AG08396 (cell line): ENCODE measurements at regions not wholly inside any gene's neighbourhood (a gene's known extent, or its start where the extent isn't known, plus 50 kb on each side); places are given as distances from the start of the nearest gene placed in this dataset.
A peak's percentile ranks its signal among the peaks of the same experiment; 100 is the strongest.

Experiments
- DNase-seq: peaks from one replicate; pipeline ENCODE4 v3.0.0; 2012; ENCODE audit warnings: low spot score, mixed read lengths

- DNase-seq: no peak
These were observed 362.3 kb upstream of the GOLIM4 start for GRCh38 chr3:168457954-168458539.

GRCh38 chr3:168455814-168456213 lies 360.1 kb upstream of the GOLIM4 start:
- DNase-seq: no peak

DNA sequence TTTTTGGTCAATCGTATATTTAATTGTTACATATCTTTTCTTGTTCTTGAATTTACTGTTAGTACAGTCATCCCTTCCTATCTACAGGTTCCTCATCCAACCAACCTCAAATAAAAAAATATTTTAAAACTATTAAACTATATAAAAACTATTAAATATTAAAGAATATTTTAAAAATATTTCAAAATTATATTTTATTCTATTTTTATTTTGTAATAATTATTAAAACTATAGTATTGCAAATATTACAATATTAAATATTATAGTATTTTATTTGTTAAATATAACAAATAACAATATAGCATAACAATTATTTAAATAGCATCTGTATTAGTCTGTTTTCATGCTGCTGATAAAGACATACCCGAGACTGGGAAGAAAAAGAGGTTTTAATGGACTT lies 357.9 kb upstream of the GOLIM4 start:
- no peak for DNase-seq

DNA sequence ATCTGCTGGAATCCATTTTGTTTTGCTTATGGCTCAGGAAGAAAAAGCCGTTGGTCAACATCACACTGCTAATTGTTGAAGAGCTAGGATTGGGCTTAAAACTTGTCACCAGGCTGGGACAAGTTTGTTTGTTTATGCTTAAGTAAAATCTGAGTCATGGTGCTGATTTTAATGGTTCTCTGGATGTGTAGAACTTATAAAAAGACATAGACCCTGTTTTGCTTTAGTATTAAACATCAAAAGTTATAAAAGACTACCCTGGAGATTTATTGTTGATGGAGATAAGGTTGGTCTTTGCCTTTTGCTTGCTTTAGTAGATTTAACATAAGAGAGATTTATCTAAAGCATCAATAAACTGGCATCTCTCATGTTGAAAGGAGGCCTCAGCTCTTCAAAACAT lies 348.2 kb upstream of the GOLIM4 start:
- DNase-seq: no peak

- DNase-seq: no peak
These were observed 346.8 kb upstream of the GOLIM4 start for GRCh38 chr3:168442502-168442901.

GRCh38 chr3:168436245-168436724 lies 340.6 kb upstream of the GOLIM4 start:
- no peak for DNase-seq

DNA sequence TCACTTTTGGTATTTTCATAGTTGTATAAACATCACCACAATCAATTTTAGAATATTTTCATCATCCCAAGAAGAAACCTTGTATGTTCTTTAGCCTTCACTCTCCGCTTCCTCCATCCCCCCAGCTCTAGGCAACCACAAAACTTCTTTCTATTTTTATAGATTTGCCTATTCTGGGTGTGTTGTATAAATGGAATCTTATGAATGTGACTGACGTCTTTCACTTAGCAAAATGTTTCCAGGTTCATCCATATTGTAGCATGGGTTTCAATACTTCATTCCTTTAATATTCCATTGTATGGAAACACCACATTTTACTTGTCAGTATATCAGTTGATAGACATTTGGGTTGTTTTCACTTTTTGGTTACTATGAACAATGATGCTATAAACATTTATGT lies 335.8 kb upstream of the GOLIM4 start:
- no peak for DNase-seq

GRCh38 chr3:168427835-168428475 lies 332.2 kb upstream of the GOLIM4 start:
- no peak for DNase-seq

GRCh38 chr3:168427156-168427555 lies 331.4 kb upstream of the GOLIM4 start:
- DNase-seq: no peak

DNA sequence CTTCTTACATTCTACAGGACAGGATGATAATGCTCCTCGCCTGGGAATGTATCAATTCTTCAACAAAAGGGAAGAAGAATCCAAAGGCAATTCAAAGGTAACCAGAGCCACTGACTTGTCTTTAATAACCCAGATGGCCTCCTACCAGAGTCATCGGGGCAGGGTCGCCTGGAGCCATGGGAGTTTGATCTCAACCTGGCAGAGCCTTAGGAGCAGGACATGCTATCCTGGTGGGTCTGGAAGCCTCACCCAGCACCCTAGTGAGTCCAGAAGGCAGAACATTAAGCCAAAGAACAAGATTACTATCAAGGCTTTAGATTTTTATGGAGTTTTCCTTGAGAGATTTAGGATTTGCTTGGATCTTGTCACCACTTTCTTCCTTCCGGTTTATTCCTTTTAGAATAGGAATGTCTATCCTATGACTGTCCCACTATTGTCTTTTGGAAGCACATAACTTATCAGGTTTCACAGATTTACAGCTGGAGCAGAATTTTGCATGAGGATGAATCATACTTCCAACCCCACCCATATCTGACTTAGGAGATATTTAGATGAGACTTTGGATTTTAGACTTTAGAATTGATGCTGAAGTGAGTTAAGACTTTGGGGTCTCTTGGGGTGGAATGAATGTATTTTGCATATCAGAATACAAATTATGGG lies 330.3 kb upstream of the GOLIM4 start:
- no peak for DNase-seq

DNA sequence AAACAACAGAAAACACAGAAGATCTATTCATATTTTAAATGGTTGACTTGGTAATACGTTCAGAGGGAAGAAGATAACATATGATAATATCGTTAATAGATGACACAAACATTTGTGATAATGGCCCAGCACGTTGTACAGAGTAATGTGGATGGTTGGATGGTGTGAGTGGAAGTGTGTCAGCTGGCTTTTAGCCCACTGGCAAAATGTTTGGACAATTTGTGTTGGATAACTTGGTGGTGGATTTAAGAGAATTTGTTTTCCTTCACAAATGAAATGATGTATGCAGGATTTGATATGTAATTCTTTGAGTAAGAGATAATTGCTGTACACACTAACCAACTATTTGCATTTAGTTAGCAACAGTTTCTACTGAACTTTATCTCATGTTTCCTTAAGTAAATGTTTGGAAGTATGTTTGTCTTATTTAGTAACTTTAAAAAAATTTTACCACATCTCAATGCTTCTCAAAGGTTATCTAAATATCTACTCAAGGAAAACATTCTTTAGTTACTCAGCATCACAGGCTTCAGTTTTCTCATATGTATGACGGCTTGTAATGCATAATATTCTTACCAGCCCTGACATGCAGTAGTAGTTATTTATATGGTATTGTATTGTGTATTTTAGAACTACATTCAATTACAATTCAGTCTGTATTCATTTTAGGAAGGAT lies 328.5 kb upstream of the GOLIM4 start:
- DNase-seq: peak; percentile 5

GRCh38 chr3:168422843-168423242 lies 327.1 kb upstream of the GOLIM4 start:
- DNase-seq: no peak

- DNase-seq: no peak
These were observed 323.4 kb upstream of the GOLIM4 start for GRCh38 chr3:168419091-168419490.

- no peak for DNase-seq
These were observed 321.3 kb upstream of the GOLIM4 start for GRCh38 chr3:168417016-168417415.

GRCh38 chr3:168416446-168416845 lies 320.7 kb upstream of the GOLIM4 start:
- DNase-seq: no peak

GRCh38 chr3:168414149-168414548 lies 318.4 kb upstream of the GOLIM4 start:
- DNase-seq: no peak

GRCh38 chr3:168407381-168407780 lies 311.7 kb upstream of the GOLIM4 start:
- no peak for DNase-seq

DNA sequence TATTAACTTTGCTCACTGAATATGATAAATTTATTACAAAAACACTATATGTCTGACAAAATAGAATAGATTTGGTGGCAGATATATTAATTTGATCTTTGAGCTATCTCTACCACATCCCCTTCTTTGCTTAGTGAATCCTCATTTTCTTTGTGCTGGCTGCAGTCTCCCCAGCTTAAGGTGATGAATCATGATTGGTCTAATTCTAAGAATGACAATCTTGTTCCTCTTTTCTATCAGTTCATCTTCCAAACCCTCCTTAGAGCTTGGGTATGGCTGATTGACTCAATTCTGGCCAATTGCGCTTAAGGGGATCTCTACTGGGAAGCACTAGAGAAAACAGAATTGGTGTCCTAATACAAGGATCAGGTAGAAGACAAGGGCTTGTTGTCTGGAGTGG lies 309.6 kb upstream of the GOLIM4 start:
- DNase-seq: no peak

DNA sequence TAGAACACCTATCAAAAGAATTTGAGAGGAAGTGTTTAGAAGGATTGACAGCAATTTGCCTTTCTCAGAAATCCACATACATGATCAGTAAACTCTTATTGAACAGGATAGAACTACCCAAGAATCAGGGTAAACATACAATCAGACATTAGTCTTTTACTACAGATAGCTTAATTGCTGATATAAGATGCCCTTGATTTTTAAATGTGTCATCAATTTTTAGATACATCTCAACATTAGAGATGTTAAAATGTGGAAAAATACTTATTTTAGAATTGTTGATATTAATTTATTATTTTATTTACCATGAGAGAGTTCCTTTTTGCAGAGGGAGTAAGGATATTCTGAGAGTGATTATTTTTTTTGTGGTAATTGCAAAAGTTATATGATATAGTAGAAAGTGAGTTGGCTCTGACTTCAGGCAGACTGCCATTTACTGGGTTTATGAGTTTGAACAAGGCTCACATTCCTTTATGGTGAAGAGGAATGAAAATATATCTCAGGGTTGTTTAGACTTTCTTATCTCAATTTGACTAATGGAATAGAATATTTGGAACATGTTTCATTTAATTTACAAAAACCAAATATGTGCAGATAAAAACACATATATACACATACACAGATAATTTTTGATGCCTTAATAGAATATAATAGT lies 302.8 kb upstream of the GOLIM4 start:
- DNase-seq: peak; percentile 11

DNA sequence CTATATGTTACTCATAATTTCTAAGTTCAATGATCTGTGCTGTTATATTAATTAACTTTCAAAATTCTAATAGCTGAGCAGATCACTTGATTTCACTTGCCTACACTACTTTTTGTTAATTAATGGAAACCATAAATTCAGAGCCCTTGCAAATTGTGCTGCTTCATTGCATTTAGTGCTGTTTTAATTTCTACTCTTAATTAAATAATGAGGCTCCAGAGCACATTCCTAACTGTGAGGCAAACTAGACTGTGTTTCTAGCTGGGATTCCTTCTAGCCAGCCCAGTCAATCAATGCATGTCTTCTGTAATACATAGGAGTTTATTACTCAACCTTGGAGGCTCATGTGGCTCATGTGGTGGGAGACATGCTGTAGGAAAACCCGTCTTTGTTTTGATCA lies 301.1 kb upstream of the GOLIM4 start:
- no peak for DNase-seq

DNA sequence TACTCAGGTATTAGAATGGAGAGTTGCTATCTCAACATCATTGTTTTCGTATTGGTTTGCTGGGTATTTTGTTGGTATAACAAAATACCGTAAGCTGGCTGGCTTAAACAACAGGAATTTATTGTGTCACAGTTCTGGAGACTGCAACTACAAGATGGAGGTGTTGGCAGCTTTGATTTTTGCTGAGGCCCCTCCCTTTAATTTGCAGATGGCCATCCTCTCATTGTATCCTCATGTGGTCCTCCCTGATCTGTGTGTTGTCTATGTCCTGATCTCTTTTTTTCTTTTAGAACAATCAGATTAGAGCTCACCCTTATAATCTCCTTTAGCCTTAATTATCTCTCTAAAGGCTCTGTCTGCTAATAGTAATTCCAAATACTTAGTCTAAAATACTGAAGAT lies 299.8 kb upstream of the GOLIM4 start:
- no peak for DNase-seq

DNA sequence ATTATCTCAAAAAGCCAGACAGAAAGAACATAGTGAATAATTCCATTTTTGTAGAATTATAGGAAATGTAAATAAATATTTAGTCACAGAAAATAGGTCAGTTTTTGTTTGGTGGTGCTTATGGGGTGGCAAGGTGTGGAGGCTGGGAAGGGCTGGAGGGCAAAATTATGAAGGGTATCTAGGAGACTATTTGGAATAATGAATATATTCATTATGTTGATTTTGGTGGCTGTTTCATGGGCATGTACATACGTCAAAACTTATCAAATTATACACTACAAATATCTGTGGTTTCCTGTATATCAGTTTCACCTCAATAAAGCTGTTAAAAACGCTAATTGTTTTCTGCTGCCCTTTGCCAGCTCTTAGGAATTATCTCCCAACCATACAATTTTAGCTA lies 298.7 kb upstream of the GOLIM4 start:
- DNase-seq: no peak
